Endometrium (tissue), 2 donors: ENCODE measurements at regions not wholly inside any gene's neighbourhood (a gene's known extent, or its start where the extent isn't known, plus 50 kb on each side); places are given as distances from the start of the nearest gene placed in this dataset.

Source experiments
- FAIRE-seq: peaks from 2 replicates; lab custom pipeline; 2012; peaks lifted over from hg19 to GRCh38; lab: Jason Lieb, UNC
- donor health status: control.
- donor health status: control.

- no peak for FAIRE-seq
Observed at GRCh38 chr9:1267141-1267570, 217.0 kb downstream of the DMRT2 start.

GRCh38 chr9:1267581-1267980, 217.4 kb downstream of the DMRT2 start:
- no peak for FAIRE-seq

- no peak for FAIRE-seq
Observed at GRCh38 chr9:1269533-1270315, 219.6 kb downstream of the DMRT2 start.

GRCh38 chr9:1271367-1271766, 221.2 kb downstream of the DMRT2 start:
- no peak for FAIRE-seq

GRCh38 chr9:1271786-1272185, 221.6 kb downstream of the DMRT2 start:
- no peak for FAIRE-seq

- no peak for FAIRE-seq
Observed at GRCh38 chr9:1272488-1272887, 222.3 kb downstream of the DMRT2 start.

- FAIRE-seq: no peak
Observed at GRCh38 chr9:1273859-1274258, 223.7 kb downstream of the DMRT2 start.

- FAIRE-seq: no peak
Observed at GRCh38 chr9:1274334-1274733, 224.2 kb downstream of the DMRT2 start.

- no peak for FAIRE-seq
Observed at GRCh38 chr9:1276474-1276873, 226.3 kb downstream of the DMRT2 start.

- FAIRE-seq: no peak
Observed at GRCh38 chr9:1284727-1285126, 234.6 kb downstream of the DMRT2 start.

- no peak for FAIRE-seq
Observed at GRCh38 chr9:1285526-1285925, 235.4 kb downstream of the DMRT2 start.

GRCh38 chr9:1292384-1292783, 242.2 kb downstream of the DMRT2 start:
- FAIRE-seq: no peak

- FAIRE-seq: no peak
Observed at GRCh38 chr9:1294641-1295258, 244.6 kb downstream of the DMRT2 start.

- FAIRE-seq: no peak
Observed at GRCh38 chr9:1296331-1296730, 246.2 kb downstream of the DMRT2 start.

- FAIRE-seq: no peak
Observed at GRCh38 chr9:1298046-1298445, 247.9 kb downstream of the DMRT2 start.

GRCh38 chr9:1300941-1301340, 250.8 kb downstream of the DMRT2 start:
- FAIRE-seq: no peak

- no peak for FAIRE-seq
Observed at GRCh38 chr9:1303932-1304331, 253.8 kb downstream of the DMRT2 start.

- FAIRE-seq: no peak
Observed at GRCh38 chr9:1311462-1312042, 261.4 kb downstream of the DMRT2 start.

- FAIRE-seq: no peak
Observed at GRCh38 chr9:1319436-1319835, 269.3 kb downstream of the DMRT2 start.

GRCh38 chr9:1320051-1320557, 269.9 kb downstream of the DMRT2 start:
- FAIRE-seq: no peak

GRCh38 chr9:1320607-1321195, 270.5 kb downstream of the DMRT2 start:
- FAIRE-seq: no peak

- FAIRE-seq: no peak
Observed at GRCh38 chr9:1327467-1327866, 277.3 kb downstream of the DMRT2 start.

- no peak for FAIRE-seq
Observed at GRCh38 chr9:1328341-1328740, 278.2 kb downstream of the DMRT2 start.
